ENCODE measurements at regions not wholly inside any gene's neighbourhood (a gene's known extent, or its start where the extent isn't known, plus 50 kb on each side); places are given as distances from the start of the nearest gene placed in this dataset.

DNA sequence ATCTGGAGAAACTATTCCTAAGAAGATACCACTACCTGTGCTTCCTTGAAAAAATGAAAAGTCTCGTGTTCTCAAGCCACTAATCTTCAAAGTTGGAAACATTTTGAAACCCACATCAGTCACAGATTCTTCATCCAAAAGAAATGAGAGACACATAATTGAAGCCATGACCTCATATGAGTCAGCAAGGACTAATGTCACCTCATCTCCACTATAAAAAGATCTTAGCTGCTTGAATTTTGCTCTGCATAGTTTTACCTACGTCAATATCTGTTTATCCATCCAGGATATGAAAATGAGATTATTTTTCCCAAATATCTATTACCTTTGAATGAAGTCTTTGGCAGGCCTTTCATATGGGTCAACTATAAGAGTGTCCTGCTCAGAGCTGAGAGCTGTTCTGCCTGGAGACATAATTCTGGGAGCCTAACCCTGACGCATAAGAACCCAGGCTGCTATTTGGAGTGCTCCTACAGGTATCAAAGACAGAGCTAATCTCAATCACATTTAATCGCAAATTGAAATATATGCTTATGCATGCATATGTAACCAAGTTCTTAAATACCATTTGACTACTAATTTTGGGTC is 312.5 kb upstream of the PKN2 start:
- intact Hi-C loops (cut with DNase I) = no loop called here
- no peak for DNase-seq

- intact Hi-C loops (cut with DNase I) = no loop called here
- no peak for DNase-seq
These were observed 308.1 kb upstream of the PKN2 start for GRCh38 chr1:88375977-88376376.

DNA sequence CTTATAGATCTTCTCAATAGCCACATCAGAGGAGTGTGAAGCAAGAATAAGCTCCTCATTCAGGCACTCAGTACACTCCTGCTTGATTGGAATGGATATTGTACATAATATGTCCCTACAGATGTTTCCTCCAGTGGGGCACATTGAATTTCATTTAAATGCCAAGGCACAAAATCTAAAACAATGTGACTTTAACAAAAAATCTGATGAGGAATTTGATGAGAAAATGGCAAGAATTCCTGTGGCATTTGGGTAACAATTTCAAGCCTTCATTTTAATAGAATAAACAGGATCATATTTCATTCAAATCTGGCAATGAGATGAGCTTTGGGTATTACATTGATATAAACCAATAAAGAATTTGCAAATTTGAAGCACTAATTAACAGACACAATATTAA is 307.7 kb upstream of the PKN2 start:
- no peak for DNase-seq
- intact Hi-C loops (cut with DNase I) = no loop called here

DNA sequence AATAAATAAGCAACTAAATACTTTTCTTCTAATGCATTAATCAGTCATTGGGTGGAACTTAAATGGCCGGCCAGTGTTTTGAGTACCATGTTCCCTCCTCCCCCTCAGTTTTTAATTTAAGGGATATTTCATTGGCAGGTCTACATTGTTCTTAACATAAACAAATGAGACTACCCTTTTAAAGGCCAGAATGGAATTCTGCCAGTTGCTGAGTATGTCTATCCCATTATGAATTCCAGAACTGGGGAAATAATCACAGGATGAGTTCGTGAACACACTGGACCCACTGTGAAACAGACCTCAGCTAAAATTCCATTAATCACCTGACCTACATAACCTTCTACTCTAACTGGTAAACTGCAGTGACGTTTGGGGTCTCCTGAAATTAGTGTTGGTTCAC is 305.5 kb upstream of the PKN2 start:
- intact Hi-C loops (cut with DNase I) = no loop called here
- DNase-seq = no peak

DNA sequence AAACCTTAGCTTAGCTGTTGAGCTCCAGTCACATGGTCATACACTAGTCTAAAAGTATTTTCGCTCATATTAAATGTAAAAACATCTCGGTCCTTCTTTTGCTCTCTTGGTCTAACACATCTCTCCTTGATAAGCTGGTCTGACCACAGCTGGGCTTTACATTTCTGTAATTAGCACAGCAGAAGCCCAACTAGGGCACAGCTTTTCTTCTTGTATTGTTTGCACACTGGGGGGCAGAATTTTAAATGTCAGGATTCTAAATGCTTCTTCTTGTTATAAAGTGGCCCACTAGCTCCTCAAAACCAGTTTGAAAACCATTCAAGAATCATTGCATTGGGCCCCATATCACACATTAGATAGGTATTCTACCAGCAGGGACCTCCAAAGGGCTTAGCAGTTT is 289.1 kb upstream of the PKN2 start:
- intact Hi-C loops (cut with DNase I) = no loop called here
- DNase-seq = no peak

DNA sequence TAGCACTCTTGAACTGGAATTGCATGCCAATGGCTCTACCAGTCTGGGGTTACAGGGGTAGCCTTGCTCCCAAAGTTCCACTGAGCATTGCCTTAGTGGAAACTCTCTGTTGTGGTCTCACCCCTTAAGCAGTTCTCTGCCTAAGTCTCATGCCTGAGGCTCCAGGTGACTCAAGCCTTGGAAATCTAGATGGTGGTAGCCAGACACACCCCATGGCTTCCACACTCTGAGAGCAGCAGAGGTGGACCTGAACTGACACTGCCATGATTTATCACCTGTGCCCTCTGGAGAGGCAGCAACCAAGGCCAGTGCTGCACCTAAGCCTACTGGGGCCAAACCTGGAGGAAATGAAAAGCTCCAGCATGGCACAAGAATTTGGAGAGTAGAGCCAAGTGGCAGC is 285.7 kb upstream of the PKN2 start:
- intact Hi-C loops (cut with DNase I) = no loop called here
- DNase-seq = no peak

GRCh38 chr1:88399690-88400089 is 284.4 kb upstream of the PKN2 start:
- no peak for DNase-seq
- intact Hi-C loops (cut with DNase I) = no loop called here

GRCh38 chr1:88401313-88401712 is 282.8 kb upstream of the PKN2 start:
- intact Hi-C loops (cut with DNase I) = no loop called here

DNA sequence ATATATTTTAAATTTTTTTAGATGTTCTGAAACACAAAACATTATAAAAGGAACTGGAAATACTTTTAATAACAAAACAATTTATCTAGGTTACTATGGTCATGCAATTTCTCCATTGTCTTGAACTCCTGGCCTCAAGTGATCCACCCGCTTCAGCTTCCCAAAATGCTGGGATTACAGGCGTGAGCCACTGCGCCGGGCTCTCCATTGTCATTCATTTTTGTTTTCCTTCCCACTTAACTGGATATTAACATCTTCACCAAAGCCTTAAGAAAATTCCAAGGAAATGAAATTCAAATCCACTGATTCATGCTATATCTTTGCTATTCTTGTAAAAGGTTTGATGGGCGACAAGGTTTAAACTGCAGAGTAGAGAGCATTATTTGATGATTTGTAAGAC is 279.5 kb upstream of the PKN2 start:
- intact Hi-C loops (cut with DNase I) = no loop called here

More at GRCh38 chr1:88401313-88401712, 282.8 kb upstream of the PKN2 start:
- no peak for DNase-seq

GRCh38 chr1:88407248-88407647 is 276.8 kb upstream of the PKN2 start:
- DNase-seq = no peak
- intact Hi-C loops (cut with DNase I) = no loop called here

More for the DNA sequence above, 279.5 kb upstream of the PKN2 start:
- no peak for DNase-seq

DNA sequence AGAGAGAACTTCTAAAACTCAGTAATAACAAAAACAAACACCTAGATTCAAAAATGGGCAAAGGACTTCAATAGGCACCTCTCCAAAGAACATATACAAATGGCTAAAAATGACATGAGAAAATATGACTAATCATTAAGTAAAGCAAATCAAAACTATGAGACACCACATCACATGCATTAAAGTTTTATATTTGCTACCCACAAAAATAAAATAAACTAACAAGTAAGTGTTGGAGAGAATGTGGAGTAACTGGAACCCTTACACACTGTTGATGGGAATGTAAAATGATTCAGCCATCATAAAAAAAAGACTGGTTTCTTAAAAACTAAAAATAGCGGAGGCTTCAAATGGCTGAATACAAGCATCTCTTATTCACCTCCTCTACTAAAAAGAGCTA is 262.1 kb upstream of the PKN2 start:
- intact Hi-C loops (cut with DNase I) = no loop called here

DNA sequence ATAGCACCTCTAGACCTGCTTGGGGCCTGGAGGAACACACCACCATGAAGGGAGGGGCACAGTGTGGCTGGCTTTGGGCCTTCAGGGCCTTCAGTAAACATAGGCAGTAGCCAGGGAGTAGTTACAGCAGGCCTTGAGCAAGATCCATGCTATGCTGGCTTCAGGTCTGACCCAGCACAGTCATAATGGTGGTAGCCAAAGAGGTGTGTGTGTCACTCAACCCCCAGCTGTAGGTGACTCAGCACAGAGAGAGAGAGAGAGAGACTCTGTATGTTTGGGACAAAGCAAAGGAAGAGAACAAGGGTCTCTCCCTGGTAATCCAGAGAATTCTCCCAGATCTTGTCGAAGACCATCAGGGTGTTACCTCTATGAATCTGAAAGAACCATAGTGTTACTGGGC is 250.5 kb upstream of the PKN2 start:
- intact Hi-C loops (cut with DNase I) = no loop called here
- no peak for DNase-seq

More for the DNA sequence above, 262.1 kb upstream of the PKN2 start:
- no peak for DNase-seq

- intact Hi-C loops (cut with DNase I) = no loop called here
These were observed 249.2 kb upstream of the PKN2 start for GRCh38 chr1:88434836-88435235.

DNA sequence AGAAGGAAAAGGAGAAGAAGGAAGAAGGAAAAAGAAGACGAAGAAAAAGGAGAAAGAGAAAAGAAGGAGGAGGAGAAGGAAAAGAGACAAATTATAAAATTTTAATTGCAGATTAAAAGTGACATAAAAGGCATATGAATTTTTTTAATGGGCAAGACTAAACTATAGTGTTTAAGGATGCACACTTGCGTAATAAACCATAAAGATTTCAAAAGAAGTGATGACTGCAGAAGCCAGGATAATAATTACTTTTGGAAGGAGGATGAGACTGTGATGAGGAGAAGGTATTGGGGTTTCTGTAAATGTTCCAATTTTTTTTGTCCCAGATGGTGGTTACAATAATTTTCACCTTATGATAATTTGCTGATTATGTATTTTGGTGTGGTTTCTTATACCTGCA is 243.1 kb upstream of the PKN2 start:
- DNase-seq = no peak
- intact Hi-C loops (cut with DNase I) = no loop called here

More at GRCh38 chr1:88434836-88435235, 249.2 kb upstream of the PKN2 start:
- no peak for DNase-seq

- no peak for DNase-seq
- intact Hi-C loops (cut with DNase I) = no loop called here
These were observed 232.2 kb upstream of the PKN2 start for GRCh38 chr1:88451856-88452255.

DNA sequence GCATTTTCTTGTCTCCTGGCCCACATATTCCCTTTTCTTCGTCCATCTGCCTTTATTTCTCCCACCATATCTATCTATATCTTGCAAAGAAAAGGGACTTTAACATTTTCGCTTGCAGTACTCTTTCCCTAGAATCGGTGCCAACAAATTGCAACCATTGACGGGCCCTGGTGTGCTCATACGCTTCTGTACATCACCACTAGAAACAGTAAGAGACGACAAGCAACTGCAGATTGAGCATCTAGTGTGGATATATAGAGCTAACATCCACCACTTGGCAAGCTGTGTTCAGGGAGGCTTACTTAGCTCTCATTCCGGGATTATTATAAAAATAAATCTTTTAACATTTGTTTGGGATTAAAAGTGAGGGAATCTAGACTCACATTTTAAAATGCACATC is 230.8 kb upstream of the PKN2 start:
- intact Hi-C loops (cut with DNase I) = no loop called here
- DNase-seq = peak in 1 of 10 donors; percentile 52

DNA sequence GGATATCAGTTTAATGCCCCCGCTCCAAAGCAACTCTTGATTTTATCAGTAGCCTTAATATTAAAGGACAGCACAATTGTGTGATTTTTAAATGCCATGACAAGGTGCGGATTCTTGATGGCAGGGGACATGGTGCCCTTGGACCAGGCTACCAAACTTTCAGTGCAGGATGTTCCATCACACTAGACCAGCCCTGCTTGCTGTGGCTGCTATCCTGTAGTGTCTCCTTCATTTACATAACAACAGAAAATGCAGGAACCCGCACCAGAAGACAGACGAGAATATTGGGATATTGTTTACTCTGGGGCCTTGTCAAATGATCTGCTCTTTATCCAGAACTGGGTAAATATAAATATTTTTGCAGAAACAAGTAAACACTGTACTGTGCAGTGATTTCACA is 229.3 kb upstream of the PKN2 start:
- intact Hi-C loops (cut with DNase I) = no loop called here
- DNase-seq = no peak

GRCh38 chr1:88455621-88456256 is 228.3 kb upstream of the PKN2 start:
- intact Hi-C loops (cut with DNase I) = no loop called here
- peak in 1 of 10 donors; percentile 60 for DNase-seq

DNA sequence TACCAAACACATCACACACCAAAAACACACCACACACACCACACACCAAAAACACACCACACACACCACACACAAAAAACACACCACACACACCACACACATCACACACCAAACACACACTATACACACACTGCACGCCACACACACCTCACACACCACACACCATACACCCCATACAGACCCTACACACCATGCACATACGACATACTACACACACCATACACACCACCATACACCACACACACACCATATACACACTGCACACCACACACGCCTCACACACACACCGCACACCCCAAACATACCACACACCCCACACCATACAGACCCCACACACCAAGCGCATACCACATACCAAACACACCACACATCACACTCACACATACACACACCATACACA is 226.9 kb upstream of the PKN2 start:
- intact Hi-C loops (cut with DNase I) = no loop called here
- DNase-seq = no peak

DNA sequence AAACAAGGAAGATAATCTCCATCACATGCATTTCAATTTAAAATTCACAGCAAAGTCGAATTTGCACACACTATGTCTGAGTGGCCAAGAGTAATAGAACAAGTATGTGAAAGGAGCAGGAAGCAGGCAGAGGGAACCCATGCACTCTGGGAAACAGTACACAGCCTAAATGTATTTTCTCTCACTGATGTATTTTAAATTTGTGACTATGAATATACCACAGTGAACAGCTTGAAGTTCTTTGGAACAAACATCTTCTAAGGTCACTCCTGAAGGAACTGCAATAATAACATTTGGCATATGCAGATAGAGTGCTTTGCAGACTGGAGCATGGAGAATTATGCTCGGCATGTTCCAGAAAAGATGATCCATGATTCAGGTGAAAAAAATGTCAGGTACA is 223.1 kb upstream of the PKN2 start:
- DNase-seq = no peak
- intact Hi-C loops (cut with DNase I) = loop anchor here (5.0 to 10.0 kb wide), 2 partner anchors 86 to 424 kb away; no protein-coding TSS in a partner anchor

DNA sequence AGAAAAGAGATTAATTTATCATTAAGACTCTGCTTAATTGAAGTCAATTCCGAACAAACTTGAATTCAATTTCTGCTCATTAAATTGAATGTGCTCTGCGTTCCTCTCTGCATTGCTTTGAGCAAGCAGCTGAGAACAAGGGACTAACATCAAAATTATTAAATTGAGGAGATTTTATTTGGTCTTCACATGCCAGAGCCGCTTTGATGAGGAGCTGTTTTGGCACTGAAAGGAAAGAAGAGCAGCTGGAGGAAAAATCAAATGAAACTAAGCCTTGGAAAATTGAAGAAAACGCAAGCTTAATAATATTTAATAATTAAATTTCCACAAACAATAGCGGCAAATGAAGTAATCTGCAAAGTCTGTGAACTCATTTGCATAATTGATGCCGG is 222.0 kb upstream of the PKN2 start:
- intact Hi-C loops (cut with DNase I) = loop anchor here (5.0 to 10.0 kb wide), 2 partner anchors 85 to 423 kb away; no protein-coding TSS in a partner anchor
- no peak for DNase-seq

GRCh38 chr1:88462488-88463261 is 221.4 kb upstream of the PKN2 start:
- DNase-seq = peak; percentile 55 to 96 (median 69)
- intact Hi-C loops (cut with DNase I) = loop anchor here (5.0 to 10.0 kb wide), 2 partner anchors 85 to 422 kb away; no protein-coding TSS in a partner anchor
